ENCODE measurements at regions not wholly inside any gene's neighbourhood (a gene's known extent, or its start where the extent isn't known, plus 50 kb on each side); places are given as distances from the start of the nearest gene placed in this dataset.

DNA sequence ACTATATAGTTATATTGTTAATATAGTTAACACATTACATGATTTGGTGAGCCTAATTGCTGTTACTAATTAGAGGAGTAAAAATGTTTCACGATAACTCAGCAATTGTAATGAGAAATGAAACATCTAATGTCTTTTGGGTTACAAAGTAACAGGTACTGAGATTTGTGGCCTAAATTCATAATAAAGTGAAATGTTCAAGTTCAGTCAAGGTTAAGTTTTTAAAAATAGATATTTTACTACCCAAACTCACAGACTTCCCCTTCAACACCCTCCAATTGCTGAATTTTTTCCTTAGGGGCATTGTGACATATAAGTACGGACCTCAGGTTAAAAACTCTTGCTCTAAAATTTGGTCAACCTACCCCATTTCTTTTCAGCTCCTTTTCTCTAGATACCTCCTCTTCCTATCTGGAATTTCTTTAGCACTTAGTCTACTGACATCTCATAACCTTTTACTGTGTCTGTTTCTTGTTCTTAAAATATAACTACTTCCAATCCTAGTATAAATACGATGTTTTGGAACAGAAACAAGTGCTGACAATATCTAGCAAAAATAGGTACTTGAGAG is 112.3 kb upstream of the PRSS16 start:
- H3K27me3 ChIP-seq = no peaks in the 10 kb centered on the region
- peak overlapping the region in 3 of 10 experiments; percentile 6 to 78 (median 77); a peak in 5 of 20 replicates for H3K4me3 ChIP-seq
- peak overlapping the region in 9 of 11 experiments; percentile 29 to 94 (median 80); a peak in 14 of 22 replicates for H3K4me2 ChIP-seq
- peaks cover 31 to 62% (median 44%) of the 10 kb centered on the region in 10 experiments for H3K4me1 ChIP-seq
- TF ChIP-seq Cebpa-rat (IDR thresholded peaks at IDR 0.05) = no peak
- peak overlapping the region; percentile 35 to 98 (median 96); a peak in 21 of 22 replicates for H3K27ac ChIP-seq
- peaks cover 0 to 22% (median 5%) of the 10 kb centered on the region in 11 experiments; a peak in 12 of 22 replicates for H4K20me1 ChIP-seq
- peaks cover 8 to 24% (median 18%) of the 10 kb centered on the region in 11 experiments; a peak in 17 of 22 replicates for H3K9me3 ChIP-seq (replicated peaks in 1 of 11)
- H3K36me3 ChIP-seq = peaks cover 7 to 32% (median 27%) of the 10 kb centered on the region in 11 experiments; a peak in 18 of 22 replicates
- peak overlapping the region in 7 of 11 experiments; percentile 45 to 96 (median 96); a peak in 9 of 22 replicates for H3K9ac ChIP-seq

DNA sequence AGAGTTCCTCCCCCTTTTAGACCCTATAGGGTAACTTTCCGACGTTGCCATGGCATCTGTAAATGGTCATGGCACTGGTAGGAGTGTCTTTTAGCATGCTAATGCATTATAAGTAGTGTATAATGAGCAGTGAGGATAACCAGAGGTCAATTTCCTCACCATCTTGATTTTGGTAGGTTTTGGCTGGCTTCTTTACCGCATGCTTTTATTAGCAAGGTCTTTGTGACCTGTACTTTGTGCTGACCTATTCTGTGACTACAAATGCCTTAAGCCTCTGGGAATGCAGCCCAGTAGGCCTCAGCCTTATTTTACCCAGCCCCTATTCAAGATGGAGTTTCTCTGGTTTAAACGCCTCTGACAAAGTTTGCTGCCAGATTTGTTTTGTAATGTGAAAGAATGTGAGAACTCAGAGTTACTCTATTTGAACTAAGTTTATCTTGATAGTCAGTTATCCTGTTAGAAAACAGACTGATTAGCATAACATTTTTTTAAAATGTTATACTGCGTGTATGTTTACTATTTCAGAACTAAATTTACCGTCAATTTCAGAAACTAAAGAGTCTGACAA is 111.3 kb upstream of the PRSS16 start:
- no peak for TF ChIP-seq Cebpa-rat (IDR thresholded peaks at IDR 0.05)
- Histone ChIP-seq H3K9me3 (replicated peaks in 1 of 11) (peaks cover 8 to 24% (median 18%) of the 10 kb centered on the region in 11 experiments; a peak in 17 of 22 replicates), H3K27ac (peak overlapping the region in 9 of 11 experiments; percentile 89 to 98 (median 96); a peak in 16 of 22 replicates), H3K27me3 (no peaks in the 10 kb centered on the region), H4K20me1 (peaks cover 0 to 22% (median 5%) of the 10 kb centered on the region in 11 experiments; a peak in 14 of 22 replicates), H3K36me3 (peaks cover 7 to 32% (median 27%) of the 10 kb centered on the region in 11 experiments; a peak in 18 of 22 replicates), H3K9ac (peak overlapping the region in 3 of 11 experiments; percentile 14 to 39 (median 38); a peak in 3 of 22 replicates), H3K4me3 (peak overlapping the region in 2 of 10 experiments; percentile 4; a peak in 2 of 20 replicates), H3K4me1 (peaks cover 21 to 57% (median 38%) of the 10 kb centered on the region in 10 experiments), H3K4me2 (peak overlapping the region in 4 of 11 experiments; percentile 5 to 97 (median 50); a peak in 3 of 22 replicates)

DNA sequence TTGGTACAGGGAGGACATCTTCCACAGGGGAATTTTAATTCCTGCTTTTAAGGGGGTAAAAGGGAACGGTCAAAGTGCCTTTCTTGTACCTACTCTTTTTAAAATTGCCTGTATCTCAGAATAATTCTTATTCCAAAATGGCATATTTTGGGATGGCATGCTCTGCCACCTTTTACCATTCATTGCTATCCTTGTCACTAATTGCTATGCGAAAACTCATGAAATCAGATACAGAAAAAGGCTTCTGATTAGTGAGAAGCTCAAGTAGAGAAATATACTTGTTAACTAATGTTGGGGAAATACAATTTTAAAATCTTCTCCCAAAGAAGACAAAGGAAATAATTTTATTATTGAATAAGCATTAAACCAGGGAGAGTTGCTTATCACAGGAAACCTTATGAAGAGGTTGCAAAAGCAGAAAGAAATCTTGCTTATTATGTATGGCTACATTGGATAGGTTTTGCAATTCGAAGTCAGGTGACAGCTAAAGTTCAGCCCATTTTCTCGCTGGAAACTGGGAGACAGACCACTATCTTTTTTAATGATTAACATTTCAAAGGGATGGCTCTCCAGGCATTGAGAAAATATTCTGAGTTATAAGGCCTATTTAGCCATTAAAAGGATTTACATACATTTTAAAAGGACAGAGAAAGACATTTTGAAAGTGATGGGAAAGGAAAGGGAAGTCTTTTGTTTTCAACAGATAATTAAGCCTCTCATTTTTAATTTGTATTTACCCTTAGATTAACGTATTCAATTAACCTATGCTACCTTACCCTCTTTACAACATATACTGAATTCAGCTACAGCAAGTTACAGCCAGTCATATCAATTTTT is 110.3 kb upstream of the PRSS16 start:
- Histone ChIP-seq H3K4me1 (peaks cover 30 to 67% (median 47%) of the 10 kb centered on the region in 10 experiments), H3K4me3 (no peak overlapping the region), H3K36me3 (peaks cover 9 to 34% (median 28%) of the 10 kb centered on the region in 11 experiments; a peak in 18 of 22 replicates), H3K27me3 (no peaks in the 10 kb centered on the region), H3K9me3 (replicated peaks in 1 of 11) (peaks cover 8 to 24% (median 18%) of the 10 kb centered on the region in 11 experiments; a peak in 17 of 22 replicates), H3K9ac (peak overlapping the region in 5 of 11 experiments; percentile 0 to 91 (median 10); a peak in 7 of 22 replicates), H3K27ac (peak overlapping the region in 9 of 11 experiments; percentile 89 to 98 (median 96); a peak in 17 of 22 replicates), H3K4me2 (peak overlapping the region in 7 of 11 experiments; percentile 3 to 100 (median 84); a peak in 12 of 22 replicates), H4K20me1 (peaks cover 0 to 26% (median 8%) of the 10 kb centered on the region in 11 experiments; a peak in 14 of 22 replicates)
- TF ChIP-seq Cebpa-rat (IDR thresholded peaks at IDR 0.05) = 0 out of 22 replicates have a peak, but pooled peaks of 1 of the 11 experiments have one; percentile 13

DNA sequence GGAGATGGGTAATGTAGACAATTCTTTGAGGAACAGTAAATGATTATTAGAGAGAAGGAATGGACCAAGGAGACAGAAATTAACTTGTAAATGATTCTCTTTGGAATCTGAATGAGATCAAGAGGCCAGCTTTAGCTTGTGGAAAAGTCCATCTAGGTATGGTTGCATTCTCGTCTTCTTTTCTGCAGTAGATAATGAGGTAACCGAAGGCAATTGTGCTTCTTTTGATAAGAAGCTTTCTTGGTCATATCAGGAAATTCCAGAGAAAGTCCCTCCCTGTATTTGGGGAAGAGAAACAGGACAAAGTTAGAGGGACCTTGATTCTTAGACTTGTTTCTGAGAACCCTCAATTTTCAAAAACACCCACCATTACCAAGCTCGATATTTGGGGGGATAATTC is 109.1 kb upstream of the PRSS16 start:
- H3K27me3 ChIP-seq = no peaks in the 10 kb centered on the region
- peaks cover 0 to 36% (median 15%) of the 10 kb centered on the region in 11 experiments; a peak in 10 of 22 replicates for H4K20me1 ChIP-seq
- H3K36me3 ChIP-seq = peaks cover 17 to 45% (median 34%) of the 10 kb centered on the region in 11 experiments; a peak in 21 of 22 replicates
- peak overlapping the region; percentile 82 to 100 (median 89); a peak in 21 of 22 replicates for H3K4me2 ChIP-seq
- H3K27ac ChIP-seq = peak overlapping the region in 10 of 11 experiments; percentile 72 to 98 (median 96); a peak in 20 of 22 replicates
- H3K4me1 ChIP-seq = peaks cover 42 to 79% (median 59%) of the 10 kb centered on the region in 10 experiments
- peak overlapping the region in 8 of 10 experiments; percentile 3 to 78 (median 70); a peak in 9 of 20 replicates for H3K4me3 ChIP-seq
- no peak for TF ChIP-seq Cebpa-rat (IDR thresholded peaks at IDR 0.05)
- peak overlapping the region; percentile 15 to 95 (median 91); a peak in 19 of 22 replicates for H3K9ac ChIP-seq
- peaks cover 8 to 24% (median 18%) of the 10 kb centered on the region in 11 experiments; a peak in 17 of 22 replicates for H3K9me3 ChIP-seq (replicated peaks in 1 of 11)

DNA sequence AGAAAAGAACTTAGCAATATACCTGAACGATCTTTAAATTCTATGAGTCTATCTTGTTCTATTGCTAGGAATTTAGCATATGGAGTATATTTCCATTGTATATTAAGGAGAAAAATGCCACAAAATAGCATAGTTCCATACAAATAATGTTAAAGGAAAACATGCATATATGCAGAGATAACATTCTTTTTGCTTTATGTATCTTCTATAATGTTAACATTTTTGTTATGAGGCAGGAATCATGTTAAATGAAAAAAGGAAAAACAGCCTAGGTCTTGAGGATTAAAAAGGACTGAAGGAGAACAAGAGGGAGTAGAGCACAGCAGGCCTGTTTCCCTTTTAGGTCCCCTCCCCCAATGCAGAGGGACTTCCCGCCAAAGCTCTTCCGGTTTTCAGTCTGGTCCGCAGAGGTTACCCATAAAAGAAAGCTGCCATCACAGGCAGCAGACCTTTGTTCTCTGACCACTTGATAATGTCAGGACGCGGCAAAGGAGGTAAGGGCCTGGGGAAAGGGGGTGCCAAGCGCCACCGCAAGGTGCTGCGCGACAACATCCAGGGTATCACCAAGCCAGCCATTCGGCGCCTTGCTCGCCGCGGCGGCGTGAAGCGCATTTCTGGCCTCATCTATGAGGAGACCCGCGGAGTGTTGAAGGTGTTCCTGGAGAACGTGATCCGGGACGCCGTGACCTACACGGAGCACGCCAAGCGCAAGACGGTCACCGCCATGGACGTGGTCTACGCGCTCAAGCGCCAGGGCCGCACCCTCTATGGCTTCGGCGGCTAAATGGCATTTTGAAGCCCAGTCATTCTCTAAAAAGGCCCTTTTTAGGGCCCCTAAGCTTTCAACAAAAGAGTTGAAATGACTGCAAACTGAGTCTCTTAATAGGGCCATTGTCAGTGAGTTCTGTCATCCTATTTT is 108.4 kb upstream of the PRSS16 start:
- peak overlapping the region; percentile 81 to 95 (median 91) for H3K9ac ChIP-seq
- H3K9me3 ChIP-seq (replicated peaks in 1 of 11) = peaks cover 8 to 24% (median 18%) of the 10 kb centered on the region in 11 experiments; a peak in 17 of 22 replicates
- H3K4me3 ChIP-seq = peak overlapping the region; percentile 64 to 78 (median 71)
- peaks cover 44 to 81% (median 64%) of the 10 kb centered on the region in 10 experiments for H3K4me1 ChIP-seq
- H3K36me3 ChIP-seq = peaks cover 17 to 48% (median 36%) of the 10 kb centered on the region in 11 experiments; a peak in 21 of 22 replicates
- peaks cover 0 to 43% (median 15%) of the 10 kb centered on the region in 11 experiments; a peak in 11 of 22 replicates for H4K20me1 ChIP-seq
- H3K4me2 ChIP-seq = peak overlapping the region; percentile 82 to 100 (median 89)
- H3K27ac ChIP-seq = peak overlapping the region; percentile 68 to 98 (median 96)
- H3K27me3 ChIP-seq = no peaks in the 10 kb centered on the region
- no peak for TF ChIP-seq Cebpa-rat (IDR thresholded peaks at IDR 0.05)

DNA sequence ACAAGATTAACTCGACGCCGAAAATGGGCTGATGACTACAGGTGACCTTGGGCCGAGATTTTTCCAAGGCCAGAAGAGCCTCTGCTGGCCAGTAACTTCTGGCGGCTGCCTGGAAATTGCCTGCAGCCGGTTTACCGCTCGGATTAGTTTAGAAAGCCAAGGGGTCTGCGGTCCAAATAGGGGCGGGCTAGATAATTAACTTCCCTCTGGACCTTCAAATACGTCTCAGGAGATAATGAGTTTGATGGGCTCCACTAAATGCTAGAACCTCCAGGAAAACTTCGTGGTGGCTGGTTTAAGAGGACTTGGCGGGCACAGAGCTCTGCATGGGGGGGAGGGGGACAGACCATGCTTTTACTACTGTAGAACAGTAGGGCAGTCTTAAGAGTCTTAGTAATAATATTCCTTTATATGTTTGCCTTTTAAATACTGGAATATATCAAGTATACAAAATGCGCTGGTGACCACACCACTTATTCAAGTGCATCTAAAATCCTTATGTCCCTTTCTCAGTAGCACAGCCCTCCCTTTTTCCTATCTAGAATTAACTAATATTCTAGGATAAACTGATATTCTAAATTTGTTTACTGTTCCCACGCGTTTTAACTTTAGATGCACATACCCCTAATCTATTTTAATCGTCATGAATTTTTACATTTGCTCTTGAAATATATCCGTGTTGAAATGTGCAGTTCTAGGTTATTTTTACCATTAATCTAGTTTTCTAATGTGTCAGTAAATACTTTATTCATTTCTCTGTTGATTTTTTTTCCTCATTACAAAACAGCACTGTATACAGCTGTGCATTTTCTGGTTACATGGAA is 107.5 kb upstream of the PRSS16 start:
- no peak for TF ChIP-seq Cebpa-rat (IDR thresholded peaks at IDR 0.05)
- Histone ChIP-seq H3K9ac (peak overlapping the region; percentile 81 to 95 (median 91)), H3K9me3 (replicated peaks in 1 of 11) (peaks cover 5 to 24% (median 16%) of the 10 kb centered on the region in 11 experiments; a peak in 17 of 22 replicates), H3K4me2 (peak overlapping the region; percentile 82 to 100 (median 89)), H3K27ac (peak overlapping the region; percentile 68 to 98 (median 96)), H3K27me3 (no peaks in the 10 kb centered on the region), H3K4me3 (peak overlapping the region; percentile 64 to 78 (median 71)), H3K4me1 (peaks cover 46 to 78% (median 65%) of the 10 kb centered on the region in 10 experiments), H4K20me1 (peaks cover 0 to 51% (median 17%) of the 10 kb centered on the region in 11 experiments; a peak in 11 of 22 replicates), H3K36me3 (peaks cover 17 to 48% (median 36%) of the 10 kb centered on the region in 11 experiments; a peak in 21 of 22 replicates)

Data from BLaER1 treated with 17β-estradiol and CSF1 and Interleukin-3, amounts not matched to agents 10 nM and 100 nM (cell line).